DND-41 (cell line): ENCODE measurements at regions not wholly inside any gene's neighbourhood (a gene's known extent, or its start where the extent isn't known, plus 50 kb on each side); places are given as distances from the start of the nearest gene placed in this dataset.

Source experiments
- ATAC-seq: fragments of 200-7000 bp; cut with Tn5 transposase; 3 replicates; pipeline ENCODE4 v1.9.1; 2021; ENCODE audit warnings: low read depth; ENCODE audit not compliant: insufficient read depth
- DNase-seq: peaks from one replicate; pipeline ENCODE4 v3.0.0-alpha.2; 2020
- H2AFZ ChIP-seq: 2 replicates; pipeline ENCODE4 v1.6.0; 2012; ENCODE audit warnings: low read depth, low read length
- H3K27ac ChIP-seq: 2 replicates; pipeline ENCODE4 v1.5.1; 2012; ENCODE audit warnings: low read length, inconsistent platforms
- H3K27me3 ChIP-seq: fragments of 200-600 bp; sonication (generic); 2 replicates; pipeline ENCODE4 v1.6.0; 2012; ENCODE audit warnings: low read length, mild to moderate bottlenecking, inconsistent platforms; ENCODE audit not compliant: insufficient read depth, poor library complexity
- H3K36me3 ChIP-seq: 2 replicates; pipeline ENCODE4 v1.5.1; 2012; ENCODE audit warnings: low read length, inconsistent platforms; ENCODE audit not compliant: insufficient read depth
- H3K4me1 ChIP-seq: 2 replicates; pipeline ENCODE4 v1.5.1; 2012; ENCODE audit warnings: mild to moderate bottlenecking, low read length; ENCODE audit not compliant: insufficient read depth
- H3K4me2 ChIP-seq: 2 replicates; pipeline ENCODE4 v1.6.0; 2012; ENCODE audit warnings: mild to moderate bottlenecking, moderate library complexity, low read length, inconsistent platforms; ENCODE audit not compliant: insufficient read depth
- H3K4me3 ChIP-seq, 2 experiments: fragments of 200-600 bp in 1 of 2; shearing (Covaris generic) in 1 of 2; 2 replicates each; pipeline ENCODE4 v1.5.1; 2012 to 2016; ENCODE audit warnings: inconsistent platforms in 2 of 2, low read length in 2 of 2, mild to moderate bottlenecking in 2 of 2, low read depth in 1 of 2, moderate library complexity in 1 of 2
- H3K79me2 ChIP-seq: 2 replicates; pipeline ENCODE4 v1.6.0; 2012; ENCODE audit warnings: low read length, inconsistent platforms; ENCODE audit not compliant: insufficient read depth
- H3K9ac ChIP-seq: 2 replicates; pipeline ENCODE4 v1.6.0; 2012; ENCODE audit warnings: low read depth, mild to moderate bottlenecking, inconsistent platforms, low read length, moderate library complexity
- H3K9me3 ChIP-seq: 2 replicates; pipeline ENCODE4 v1.5.1; 2012; ENCODE audit warnings: low read length, moderate library complexity, mild to moderate bottlenecking, inconsistent platforms; ENCODE audit not compliant: insufficient read depth, severe bottlenecking
- H4K20me1 ChIP-seq: 2 replicates; pipeline ENCODE4 v1.6.0; 2012; ENCODE audit warnings: low read length; ENCODE audit not compliant: insufficient read depth
- CTCF ChIP-seq: IDR thresholded peaks from 2 replicates; pipeline ENCODE4 v1.5.1; 2012; ENCODE audit warnings: borderline replicate concordance, low read length, moderate library complexity, mild to moderate bottlenecking; ENCODE audit not compliant: poor library complexity, severe bottlenecking; ENCODE audit errors: extremely low read depth
- EZH2 ChIP-seq: IDR thresholded peaks from 3 replicates; pipeline ENCODE4 v1.6.1; 2012; ENCODE audit warnings: borderline replicate concordance, low read depth, mild to moderate bottlenecking, moderate library complexity, low read length, inconsistent platforms; ENCODE audit not compliant: severe bottlenecking

GRCh38 chr6:93799226-93799625 lies 379.9 kb upstream of the EPHA7 start:
- no peaks in the 10 kb centered on the region for H3K4me1 ChIP-seq
- ATAC-seq (no peak), DNase-seq (no peak)
- no peak overlapping the region for H3K4me2 ChIP-seq
- no peak overlapping the region for H2AFZ ChIP-seq
- no peak overlapping the region for H3K4me3 ChIP-seq
- TF ChIP-seq EZH2: no peak
- TF ChIP-seq CTCF: no peak
- no peak overlapping the region for H3K27ac ChIP-seq
- no peaks in the 10 kb centered on the region for H4K20me1 ChIP-seq
- no peaks in the 10 kb centered on the region for H3K27me3 ChIP-seq
- H3K79me2 ChIP-seq: no peaks in the 10 kb centered on the region
- no peaks in the 10 kb centered on the region for H3K9me3 ChIP-seq
- no peaks in the 10 kb centered on the region for H3K36me3 ChIP-seq
- H3K9ac ChIP-seq: no peak overlapping the region

GRCh38 chr6:93794166-93794565 lies 374.8 kb upstream of the EPHA7 start:
- Histone ChIP-seq H3K27ac (no peak overlapping the region), H2AFZ (no peak overlapping the region), H3K4me3 (no peak overlapping the region), H3K4me2 (no peak overlapping the region), H3K4me1 (no peaks in the 10 kb centered on the region), H3K9ac (no peak overlapping the region), H3K9me3 (no peaks in the 10 kb centered on the region), H3K79me2 (no peaks in the 10 kb centered on the region), H3K27me3 (no peaks in the 10 kb centered on the region), H4K20me1 (no peaks in the 10 kb centered on the region), H3K36me3 (no peaks in the 10 kb centered on the region)
- ATAC-seq (no peak), DNase-seq (no peak)
- TF ChIP-seq CTCF: no peak
- no peak for TF ChIP-seq EZH2

GRCh38 chr6:93792746-93793145 lies 373.4 kb upstream of the EPHA7 start:
- ATAC-seq: no peak
- H3K27me3 ChIP-seq: no peaks in the 10 kb centered on the region
- no peak overlapping the region for H2AFZ ChIP-seq
- no peaks in the 10 kb centered on the region for H3K9me3 ChIP-seq
- no peak overlapping the region for H3K9ac ChIP-seq
- H3K79me2 ChIP-seq: no peaks in the 10 kb centered on the region
- no peak overlapping the region for H3K4me3 ChIP-seq
- no peak for DNase-seq
- no peak overlapping the region for H3K27ac ChIP-seq
- TF ChIP-seq EZH2: no peak
- no peak for TF ChIP-seq CTCF
- no peaks in the 10 kb centered on the region for H4K20me1 ChIP-seq
- H3K4me2 ChIP-seq: no peak overlapping the region
- no peaks in the 10 kb centered on the region for H3K36me3 ChIP-seq
- H3K4me1 ChIP-seq: no peaks in the 10 kb centered on the region

- Histone ChIP-seq H3K4me2 (no peak overlapping the region), H3K9me3 (no peaks in the 10 kb centered on the region), H4K20me1 (no peaks in the 10 kb centered on the region), H3K4me1 (no peaks in the 10 kb centered on the region), H3K79me2 (no peaks in the 10 kb centered on the region), H2AFZ (no peak overlapping the region), H3K9ac (no peak overlapping the region), H3K4me3 (no peak overlapping the region), H3K27ac (no peak overlapping the region), H3K36me3 (no peaks in the 10 kb centered on the region), H3K27me3 (no peaks in the 10 kb centered on the region)
- TF ChIP-seq EZH2: no peak
- TF ChIP-seq CTCF: no peak
- ATAC-seq (no peak), DNase-seq (no peak)
Observed at GRCh38 chr6:93790981-93791380, 371.6 kb upstream of the EPHA7 start.
